NCI-H526 (cell line): ENCODE measurements at regions not wholly inside any gene's neighbourhood (a gene's known extent, or its start where the extent isn't known, plus 50 kb on each side); places are given as distances from the start of the nearest gene placed in this dataset.

Source experiments
- DNase-seq, 2 experiments: peaks; one replicate each; lab custom pipeline; 2025; lab: John Stamatoyannopoulos, UW

DNA sequence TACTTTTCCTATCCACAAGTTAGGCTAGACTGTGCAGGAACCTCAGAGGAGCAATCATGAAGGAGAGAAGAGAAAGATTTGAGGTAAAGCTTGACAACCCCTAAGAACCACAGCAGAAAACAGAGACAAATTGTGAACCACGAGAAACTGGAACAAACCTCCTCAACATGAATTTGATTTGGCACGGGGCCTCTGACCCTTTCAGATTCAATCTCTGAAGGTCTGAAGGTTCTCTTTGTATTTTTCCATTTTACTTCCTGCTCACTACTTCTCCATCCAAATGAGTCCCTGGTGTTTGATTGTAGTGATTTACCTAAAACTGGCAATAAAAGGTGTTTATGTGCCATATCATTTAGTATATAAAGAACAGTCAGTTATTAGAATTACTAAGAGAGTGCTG, 126.1 kb upstream of the STXBP5 start:
- no peak for DNase-seq

DNA sequence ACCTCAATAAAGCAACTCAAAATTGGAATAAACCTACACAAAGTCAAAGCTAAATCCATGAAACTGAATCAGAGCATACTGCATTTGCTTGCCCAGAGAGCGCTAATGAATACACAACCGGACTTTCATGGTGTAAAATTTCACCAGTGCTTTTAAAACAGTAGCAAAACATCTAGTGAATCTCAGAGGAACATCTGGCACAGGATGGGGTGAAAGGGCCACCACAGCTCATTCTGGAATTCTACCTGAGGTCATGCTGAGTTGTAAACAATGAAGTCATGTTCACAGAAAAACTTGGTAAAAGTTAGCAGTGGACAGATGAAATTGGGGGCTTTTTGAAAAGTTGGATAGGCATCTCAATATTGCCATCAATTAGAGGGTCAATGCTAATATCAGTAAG, 125.6 kb upstream of the STXBP5 start:
- DNase-seq: no peak

DNA sequence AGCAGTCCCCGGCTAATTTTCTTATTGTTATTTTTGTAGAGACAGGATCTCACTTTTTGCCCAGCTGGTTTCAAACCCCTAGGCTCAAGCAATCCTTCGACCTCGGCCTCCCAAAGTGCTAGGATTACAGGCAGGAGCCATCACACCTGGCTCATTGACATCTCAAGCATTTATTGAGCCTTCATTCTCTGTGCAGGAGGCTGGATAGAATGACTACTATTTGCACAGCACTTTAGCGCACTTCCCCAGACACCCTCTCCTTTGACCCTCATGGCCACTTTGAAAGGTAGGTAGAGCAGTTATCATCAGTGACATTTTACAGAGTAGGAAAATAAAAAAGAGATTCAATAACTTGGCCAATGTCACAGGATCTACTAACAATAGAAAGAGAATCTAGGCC, 124.0 kb upstream of the STXBP5 start:
- DNase-seq: no peak

GRCh38 chr6:147081076-147081609, 123.1 kb upstream of the STXBP5 start:
- DNase-seq: peak in 1 of 2 experiments; percentile 11

GRCh38 chr6:147087641-147088040, 116.6 kb upstream of the STXBP5 start:
- no peak for DNase-seq

DNA sequence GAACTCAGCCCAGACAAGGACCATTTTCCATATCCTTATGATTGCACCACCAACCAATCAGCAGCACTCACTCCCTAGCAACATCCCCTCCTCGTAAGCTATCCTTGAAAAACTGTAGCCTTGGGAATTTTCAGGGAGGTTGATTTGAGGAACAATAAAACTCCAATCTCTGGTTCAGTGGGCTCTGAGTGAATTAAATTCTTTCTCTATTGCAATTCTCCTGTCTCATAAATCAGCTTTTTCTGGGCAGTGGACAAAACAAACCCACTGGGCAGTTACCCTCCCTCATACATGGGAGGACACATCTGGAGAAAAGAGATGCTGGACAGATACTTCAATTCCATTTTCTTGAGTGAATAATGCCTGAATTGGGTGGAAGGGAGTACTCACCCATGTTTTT, 115.4 kb upstream of the STXBP5 start:
- DNase-seq: no peak

GRCh38 chr6:147095316-147095715, 108.9 kb upstream of the STXBP5 start:
- no peak for DNase-seq

- DNase-seq: no peak
These were observed 104.2 kb upstream of the STXBP5 start for GRCh38 chr6:147099974-147100373.

DNA sequence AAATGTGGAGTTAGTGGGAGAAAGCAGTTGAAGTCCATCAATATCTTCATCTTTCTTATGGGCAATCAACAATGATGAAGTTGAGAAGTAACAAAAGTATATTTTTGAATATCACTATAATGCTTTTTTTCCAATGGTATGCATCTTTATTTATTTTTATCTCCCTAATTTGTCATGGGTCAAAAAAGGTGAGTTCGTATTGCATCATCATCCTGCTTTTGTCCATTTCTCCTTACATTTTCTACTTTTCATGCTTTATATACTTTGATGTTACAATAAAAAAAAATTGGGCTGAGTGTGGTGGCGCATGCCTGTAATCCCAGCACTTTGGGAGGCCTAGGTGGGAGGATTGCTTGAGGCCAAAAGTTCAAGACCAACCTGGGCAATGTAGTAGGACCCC, 101.2 kb upstream of the STXBP5 start:
- no peak for DNase-seq

DNA sequence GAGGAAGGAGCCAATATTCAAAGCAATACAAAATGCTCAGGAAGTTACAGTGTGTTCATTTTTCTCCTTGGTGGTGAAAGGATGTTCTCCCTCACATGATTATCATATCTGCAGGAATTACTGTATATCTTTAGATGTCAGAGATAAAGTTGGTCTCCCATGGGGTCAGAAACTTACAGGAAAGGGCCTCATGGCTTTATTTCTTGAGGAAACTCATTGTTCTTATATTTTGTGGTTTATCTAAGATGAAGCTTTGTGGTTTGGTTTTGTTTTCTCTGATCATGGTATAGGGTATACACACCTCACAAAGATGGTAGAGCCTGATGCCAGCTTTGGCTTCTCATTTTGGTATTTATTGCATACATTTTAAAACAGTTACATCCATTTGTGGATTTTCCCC, 100.5 kb upstream of the STXBP5 start:
- DNase-seq: no peak

DNA sequence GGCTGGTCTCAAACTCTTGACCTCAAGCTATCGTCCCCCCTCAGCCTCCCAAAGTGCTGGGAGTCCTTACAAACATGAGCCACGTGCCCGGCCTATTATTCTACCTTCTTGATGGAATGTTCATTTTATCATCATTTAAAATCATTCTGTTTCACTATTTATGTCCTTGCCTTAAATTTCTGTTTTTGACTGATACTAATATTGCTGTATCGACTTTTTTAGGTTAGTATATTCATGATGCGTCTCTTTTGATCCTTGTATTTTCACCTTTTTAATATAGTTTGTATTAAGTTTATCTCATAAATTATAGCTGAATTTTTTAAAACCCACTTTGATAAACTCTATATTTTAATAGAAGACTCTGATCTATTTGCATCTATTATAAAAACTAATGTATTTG, 98.4 kb upstream of the STXBP5 start:
- no peak for DNase-seq

GRCh38 chr6:147106759-147107401, 97.3 kb upstream of the STXBP5 start:
- DNase-seq: no peak

GRCh38 chr6:147108259-147108910, 95.8 kb upstream of the STXBP5 start:
- DNase-seq: no peak

- DNase-seq: no peak
These were observed 94.5 kb upstream of the STXBP5 start for GRCh38 chr6:147109707-147110106.

GRCh38 chr6:147116056-147116455, 88.2 kb upstream of the STXBP5 start:
- no peak for DNase-seq

- no peak for DNase-seq
These were observed 87.2 kb upstream of the STXBP5 start for GRCh38 chr6:147117011-147117410.

DNA sequence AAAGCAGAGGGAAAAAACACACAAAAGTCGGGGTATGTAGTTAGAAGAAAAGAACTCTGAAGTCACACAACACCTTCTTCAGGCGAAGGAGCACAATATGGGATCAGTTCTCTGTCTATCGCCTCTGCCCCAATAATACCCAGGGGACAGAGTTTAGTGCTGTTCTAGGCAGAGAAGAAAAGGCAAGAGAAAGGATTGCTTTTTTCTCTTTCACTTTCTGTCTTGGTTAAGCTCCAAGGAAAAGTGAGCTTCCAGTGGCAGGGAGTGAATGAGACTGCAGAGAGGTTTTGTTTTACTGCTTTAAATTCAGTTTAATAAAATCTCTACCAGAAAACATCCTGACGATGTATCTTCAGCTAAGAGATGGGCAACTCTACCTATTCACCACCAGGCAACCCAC, 86.6 kb upstream of the STXBP5 start:
- DNase-seq: no peak

DNA sequence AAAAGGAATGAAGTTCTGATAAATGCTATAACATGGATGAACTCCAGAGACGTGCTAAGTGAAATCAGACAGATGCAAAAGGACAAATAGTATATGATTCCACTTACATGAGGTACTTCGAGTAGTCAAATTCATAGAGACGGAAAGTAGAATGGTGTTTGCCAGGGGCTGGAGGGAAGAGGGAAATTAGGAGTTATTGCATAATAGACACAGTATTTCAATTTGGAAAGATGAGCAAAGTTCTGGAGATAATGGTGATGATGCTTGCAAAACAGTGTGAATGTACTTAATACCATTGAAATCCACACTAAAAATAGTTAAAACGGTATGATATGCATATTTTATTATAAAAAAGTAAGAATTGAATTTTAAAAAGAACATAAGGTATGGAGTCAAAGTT, 84.9 kb upstream of the STXBP5 start:
- DNase-seq: no peak

GRCh38 chr6:147122823-147123222, 81.4 kb upstream of the STXBP5 start:
- no peak for DNase-seq

- no peak for DNase-seq
These were observed 77.6 kb upstream of the STXBP5 start for GRCh38 chr6:147126618-147127022.

- no peak for DNase-seq
These were observed 76.6 kb upstream of the STXBP5 start for GRCh38 chr6:147127587-147127986.

- DNase-seq: no peak
These were observed 76.2 kb upstream of the STXBP5 start for GRCh38 chr6:147128056-147128455.

- DNase-seq: peak; percentile 2 to 26
These were observed 72.6 kb upstream of the STXBP5 start for GRCh38 chr6:147131532-147132128.
